Spleen (tissue), 11 donors: ENCODE measurements at regions not wholly inside any gene's neighbourhood (a gene's known extent, or its start where the extent isn't known, plus 50 kb on each side); places are given as distances from the start of the nearest gene placed in this dataset.

ENCODE experiments used
- DNase-seq: peaks from one replicate; pipeline ENCODE4 v3.0.0-alpha.2; 2020
- H3K27ac ChIP-seq, 8 donors: fragments of 200-600 bp; sonication (generic) in 7 of 8; 1 replicate in 4 of 8; 2 replicates in 4 of 8; pipeline versions ENCODE4 v1.5.0 to v1.8.0; 2016 to 2021; ENCODE audit warnings: inconsistent platforms in 4 of 8, mild to moderate bottlenecking in 4 of 8, moderate library complexity in 1 of 8
- H3K27me3 ChIP-seq, 7 donors: fragments of 200-600 bp; sonication (generic) in 6 of 7; replicated peaks in 1 of 7; 1 replicate in 4 of 7; 2 replicates in 3 of 7; pipeline versions ENCODE4 v1.5.0 to v1.8.0; 2016 to 2021; ENCODE audit warnings: inconsistent platforms in 3 of 7, mild to moderate bottlenecking in 1 of 7
- H3K36me3 ChIP-seq, 6 donors: fragments of 200-600 bp; sonication (generic) in 5 of 6; 1 replicate in 4 of 6; 2 replicates in 2 of 6; pipeline versions ENCODE4 v1.5.0 to v1.8.0; 2016 to 2021; ENCODE audit warnings: inconsistent platforms in 2 of 6
- H3K4me1 ChIP-seq, 6 donors: fragments of 200-600 bp; sonication (generic) in 5 of 6; 1 replicate in 3 of 6; 2 replicates in 3 of 6; pipeline versions ENCODE4 v1.5.0 to v1.8.0; 2016 to 2021; ENCODE audit warnings: inconsistent platforms in 3 of 6
- H3K4me3 ChIP-seq, 8 donors: fragments of 200-600 bp; sonication (generic) in 7 of 8; 1 replicate in 4 of 8; 2 replicates in 4 of 8; pipeline versions ENCODE4 v1.5.0 to v1.8.0; 2016 to 2021; ENCODE audit warnings: inconsistent platforms in 4 of 8, mild to moderate bottlenecking in 4 of 8, moderate library complexity in 2 of 8
- H3K9me3 ChIP-seq, 8 donors: fragments of 200-600 bp; sonication (generic) in 7 of 8; 1 replicate in 4 of 8; 2 replicates in 4 of 8; pipeline versions ENCODE4 v1.5.0 to v1.8.0; 2016 to 2021; ENCODE audit warnings: inconsistent platforms in 4 of 8
- CTCF ChIP-seq, 11 experiments: fragments of 200-600 bp in 7 of 11; fragments of 450-650 bp in 4 of 11; sonication (generic) in 4 of 11; IDR thresholded peaks in 8 of 11; conservative IDR thresholded peaks in 3 of 11; 1 replicate in 7 of 11; 2 replicates in 4 of 11; pipeline versions ENCODE4 v1.4.0 to v1.8.0; 2016 to 2021; ENCODE audit warnings: antibody characterized with exemption in 11 of 11, inconsistent platforms in 4 of 11, mild to moderate bottlenecking in 1 of 11
- POLR2A ChIP-seq, 3 donors: fragments of 450-650 bp; IDR thresholded peaks; one replicate each; pipeline ENCODE4 v1.5.1; 2017; ENCODE audit warnings: antibody characterized with exemption in 3 of 3, mild to moderate bottlenecking in 1 of 3
- POLR2AphosphoS5 ChIP-seq, 3 donors: sonication (generic); formaldehyde crosslinking; IDR thresholded peaks; one replicate each; pipeline ENCODE4 v1.5.1; 2017; ENCODE audit warnings: antibody characterized with exemption in 3 of 3
- WGBS, 5 donors: extraction: QIAGEN DNeasy Blood & Tissue Kit in 3 of 5; methylation state at CpG; one replicate each; pipeline versions ENCODE4 v1.1.5 to v1.1.7; 2013 to 2018; 5-methylcytosine and 5-hydroxymethylcytosine counted together
- intact Hi-C: fragments of 100-400 bp; cut with DNase I; formaldehyde crosslinking; loops from one replicate; pipeline ENCODE4 v1.15.0; 2023; ENCODE audit warnings: low total_unique reads
- donor health status: healthy with polysubstance abuse.
- donor health status: DM: no; HTN: no; CAD: no; lungs with moderate emphysema.
- donor health status: DM: no; HTN: no; CAD: no.
- donor health status: Bipolar disorder and iron deficiency.
- donor health status: healthy.
- donor health status: DM: no; HTN: no; CAD: no.
- donor health status: DM: yes; HTN: yes; CAD: no.

- H3K27ac ChIP-seq: peak overlapping the region in 3 of 8 donors; percentile 33 to 49 (median 39)
- no peaks in the 10 kb centered on the region for H3K9me3 ChIP-seq
- DNase-seq: no peak
- 55 to 86% (median 65%) methylated on average over 5 of the region's 5 CpGs for WGBS, 5 donors
- TF ChIP-seq CTCF (IDR thresholded peaks at IDR 0.05 in 8 of 11, conservative IDR thresholded peaks at IDR 0.05 in 3 of 11) (no peak), POLR2AphosphoS5 (IDR thresholded peaks at IDR 0.05) (no peak), POLR2A (IDR thresholded peaks at IDR 0.05) (no peak)
- H3K4me1 ChIP-seq: peaks cover 0 to 19% (median 0%) of the 10 kb centered on the region in 6 donors
- intact Hi-C loops: no loop called here
- no peak overlapping the region for H3K4me3 ChIP-seq
- peaks cover 0 to 13% (median 0%) of the 10 kb centered on the region in 6 donors for H3K36me3 ChIP-seq
- no peaks in the 10 kb centered on the region for H3K27me3 ChIP-seq
Measured at GRCh38 chr14:35222872-35223466, 69.2 kb upstream of the PSMA6 start.

GRCh38 chr14:35223927-35224326 lies 68.3 kb upstream of the PSMA6 start:
- peaks cover 0 to 13% (median 0%) of the 10 kb centered on the region in 6 donors for H3K36me3 ChIP-seq

GRCh38 chr14:35224615-35225014 lies 67.6 kb upstream of the PSMA6 start:
- Histone ChIP-seq H3K36me3 (peaks cover 0 to 9% (median 0%) of the 10 kb centered on the region in 6 donors), H3K27me3 (no peaks in the 10 kb centered on the region), H3K27ac (no peak overlapping the region), H3K9me3 (no peaks in the 10 kb centered on the region), H3K4me3 (no peak overlapping the region), H3K4me1 (peaks cover 0 to 26% (median 3%) of the 10 kb centered on the region in 6 donors)
- intact Hi-C loops: no loop called here
- DNase-seq: no peak
- WGBS, 5 donors: 79 to 97% (median 92%) methylated on average over 2 of the region's 2 CpGs
- no peak for TF ChIP-seq POLR2A (IDR thresholded peaks at IDR 0.05)
- no peak for TF ChIP-seq CTCF (IDR thresholded peaks at IDR 0.05 in 8 of 11, conservative IDR thresholded peaks at IDR 0.05 in 3 of 11)
- no peak for TF ChIP-seq POLR2AphosphoS5 (IDR thresholded peaks at IDR 0.05)

More at GRCh38 chr14:35223927-35224326, 68.3 kb upstream of the PSMA6 start:
- no peak for TF ChIP-seq POLR2A (IDR thresholded peaks at IDR 0.05)
- no peak for TF ChIP-seq POLR2AphosphoS5 (IDR thresholded peaks at IDR 0.05)
- no peak for TF ChIP-seq CTCF (IDR thresholded peaks at IDR 0.05 in 8 of 11, conservative IDR thresholded peaks at IDR 0.05 in 3 of 11)
- Histone ChIP-seq H3K4me1 (peaks cover 0 to 19% (median 0%) of the 10 kb centered on the region in 6 donors), H3K27me3 (no peaks in the 10 kb centered on the region), H3K4me3 (no peak overlapping the region), H3K27ac (peak overlapping the region in 1 of 8 donors; percentile 39), H3K9me3 (no peaks in the 10 kb centered on the region)
- DNase-seq: no peak
- intact Hi-C loops: no loop called here

- no peak for DNase-seq
- WGBS, 5 donors: 85 to 90% (median 88%) methylated on average over 5 of the region's 5 CpGs
- Histone ChIP-seq H3K4me3 (no peak overlapping the region), H3K27ac (no peak overlapping the region), H3K27me3 (no peaks in the 10 kb centered on the region), H3K4me1 (peaks cover 0 to 51% (median 16%) of the 10 kb centered on the region in 6 donors), H3K9me3 (no peaks in the 10 kb centered on the region), H3K36me3 (no peaks in the 10 kb centered on the region)
- intact Hi-C loops: no loop called here
- TF ChIP-seq POLR2A (IDR thresholded peaks at IDR 0.05) (no peak), POLR2AphosphoS5 (IDR thresholded peaks at IDR 0.05) (no peak), CTCF (IDR thresholded peaks at IDR 0.05 in 8 of 11, conservative IDR thresholded peaks at IDR 0.05 in 3 of 11) (peak in 7 of 11 experiments; percentile 26 to 54 (median 40))
Measured at GRCh38 chr14:35229084-35229791, 62.9 kb upstream of the PSMA6 start.
